NB4 (cell line): ENCODE measurements at regions not wholly inside any gene's neighbourhood (a gene's known extent, or its start where the extent isn't known, plus 50 kb on each side); places are given as distances from the start of the nearest gene placed in this dataset.

Experiments used
- MAX ChIP-seq: IDR thresholded peaks from 2 replicates; pipeline ENCODE4 v1.6.1; 2011; ENCODE audit warnings: low read depth, low read length
- MYC ChIP-seq: IDR thresholded peaks from 2 replicates; pipeline ENCODE4 v1.6.1; 2011; ENCODE audit warnings: low read depth, low read length
- POLR2A ChIP-seq: IDR thresholded peaks from 2 replicates; pipeline ENCODE4 v1.6.1; 2011; ENCODE audit warnings: mild to moderate bottlenecking; ENCODE audit not compliant: insufficient read length; ENCODE audit errors: extremely low read depth
- TF ChIP-seq, protein P1 (sequence below): IDR thresholded peaks from one replicate; pipeline ENCODE4 v1.5.1; 2012; ENCODE audit warnings: low read depth, low read length

DNA sequence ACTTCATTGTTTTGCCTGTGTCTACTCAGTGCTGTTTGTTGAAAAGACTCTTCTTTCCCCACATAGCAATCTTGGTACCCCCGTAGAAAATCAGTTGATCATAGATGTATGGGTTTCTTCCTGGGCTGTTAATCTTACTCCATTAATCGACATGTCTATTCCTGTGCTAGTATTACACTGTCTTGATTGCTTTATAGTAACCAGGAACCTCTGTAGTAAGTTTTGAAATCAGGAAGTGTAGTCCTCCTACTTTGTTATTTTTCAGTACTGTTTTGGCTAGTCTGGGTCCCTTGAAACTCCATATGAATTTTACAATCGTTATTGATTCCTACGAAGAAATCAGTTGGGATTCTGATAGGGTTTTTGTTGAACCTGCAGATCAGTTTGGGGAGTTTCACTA, 78.8 kb upstream of the FAM136A start:
- TF ChIP-seq, protein P1, sequence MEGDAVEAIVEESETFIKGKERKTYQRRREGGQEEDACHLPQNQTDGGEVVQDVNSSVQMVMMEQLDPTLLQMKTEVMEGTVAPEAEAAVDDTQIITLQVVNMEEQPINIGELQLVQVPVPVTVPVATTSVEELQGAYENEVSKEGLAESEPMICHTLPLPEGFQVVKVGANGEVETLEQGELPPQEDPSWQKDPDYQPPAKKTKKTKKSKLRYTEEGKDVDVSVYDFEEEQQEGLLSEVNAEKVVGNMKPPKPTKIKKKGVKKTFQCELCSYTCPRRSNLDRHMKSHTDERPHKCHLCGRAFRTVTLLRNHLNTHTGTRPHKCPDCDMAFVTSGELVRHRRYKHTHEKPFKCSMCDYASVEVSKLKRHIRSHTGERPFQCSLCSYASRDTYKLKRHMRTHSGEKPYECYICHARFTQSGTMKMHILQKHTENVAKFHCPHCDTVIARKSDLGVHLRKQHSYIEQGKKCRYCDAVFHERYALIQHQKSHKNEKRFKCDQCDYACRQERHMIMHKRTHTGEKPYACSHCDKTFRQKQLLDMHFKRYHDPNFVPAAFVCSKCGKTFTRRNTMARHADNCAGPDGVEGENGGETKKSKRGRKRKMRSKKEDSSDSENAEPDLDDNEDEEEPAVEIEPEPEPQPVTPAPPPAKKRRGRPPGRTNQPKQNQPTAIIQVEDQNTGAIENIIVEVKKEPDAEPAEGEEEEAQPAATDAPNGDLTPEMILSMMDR = no peak
- no peak for TF ChIP-seq POLR2A
- no peak for TF ChIP-seq MYC
- no peak for TF ChIP-seq MAX
